Neural cell (in vitro differentiated cells): ENCODE measurements at regions not wholly inside any gene's neighbourhood (a gene's known extent, or its start where the extent isn't known, plus 50 kb on each side); places are given as distances from the start of the nearest gene placed in this dataset.

Experiments used
- H2AFZ ChIP-seq: fragments of 200-600, 300-800 bp; sonication (generic), shearing (Covaris generic); 2 replicates; pipeline ENCODE4 v1.6.0; 2014; ENCODE audit warnings: low read depth, mild to moderate bottlenecking, antibody characterized with exemption, low read length, moderate library complexity
- H3F3A ChIP-seq: fragments of 200-600 bp; shearing (Covaris generic); 2 replicates; pipeline ENCODE4 v1.6.1; 2016; ENCODE audit warnings: mild to moderate bottlenecking, moderate library complexity, mixed read lengths, antibody characterized with exemption, low read length; ENCODE audit not compliant: insufficient read depth, poor library complexity, severe bottlenecking
- H3K27ac ChIP-seq: fragments of 200-600, 300-800 bp; sonication (generic), shearing (Covaris generic); 2 replicates; pipeline ENCODE4 v1.5.1; 2014; ENCODE audit warnings: mild to moderate bottlenecking, low read length, moderate library complexity
- H3K27me3 ChIP-seq: fragments of 300-800, 200-600 bp; sonication (generic), shearing (Covaris generic); 2 replicates; pipeline ENCODE4 v1.6.0; 2014; ENCODE audit warnings: mild to moderate bottlenecking, low read depth, low read length, moderate library complexity; ENCODE audit not compliant: insufficient read depth
- H3K36me3 ChIP-seq: fragments of 300-800, 200-600 bp; sonication (generic), shearing (Covaris generic); 2 replicates; pipeline ENCODE4 v1.5.1; 2014; ENCODE audit warnings: mild to moderate bottlenecking, antibody characterized with exemption, low read length, moderate library complexity; ENCODE audit not compliant: insufficient read depth
- H3K4me2 ChIP-seq: fragments of 300-800, 200-600 bp; sonication (generic), shearing (Covaris generic); 2 replicates; pipeline ENCODE4 v1.6.0; 2014; ENCODE audit warnings: mild to moderate bottlenecking, low read length
- H3K4me3 ChIP-seq: fragments of 300-800, 200-600 bp; sonication (generic), shearing (Covaris generic); 2 replicates; pipeline ENCODE4 v1.5.1; 2014; ENCODE audit warnings: mild to moderate bottlenecking, low read length, moderate library complexity
- H3K79me2 ChIP-seq: fragments of 200-600 bp; shearing (Covaris generic); replicated peaks from 2 replicates; pipeline ENCODE4 v1.6.0; 2014; ENCODE audit warnings: mild to moderate bottlenecking, low read length, moderate library complexity; ENCODE audit not compliant: insufficient read depth
- H3K9ac ChIP-seq: fragments of 300-800, 200-600 bp; sonication (generic), shearing (Covaris generic); 2 replicates; pipeline ENCODE4 v1.6.1; 2016; ENCODE audit warnings: mild to moderate bottlenecking, low read length, mixed read lengths
- H3K9me2 ChIP-seq: fragments of 200-600 bp; shearing (Covaris generic); 2 replicates; pipeline ENCODE4 v1.6.1; 2016; ENCODE audit warnings: mild to moderate bottlenecking, low read length, mixed read lengths; ENCODE audit not compliant: insufficient read depth
- H3K9me3 ChIP-seq: fragments of 200-600, 300-800 bp; sonication (generic), shearing (Covaris generic); 2 replicates; pipeline ENCODE4 v1.6.1; 2016; ENCODE audit warnings: mild to moderate bottlenecking, mixed run types, low read length, moderate library complexity, mixed read lengths
- H4K20me1 ChIP-seq: fragments of 200-600 bp; shearing (Covaris generic); 2 replicates; pipeline ENCODE4 v1.6.1; 2016; ENCODE audit warnings: mild to moderate bottlenecking, mixed run types; ENCODE audit not compliant: insufficient read depth
- CTCF ChIP-seq: fragments of 450-650 bp; IDR thresholded peaks from 2 replicates; pipeline ENCODE4 v1.5.1; 2014; ENCODE audit warnings: antibody characterized with exemption, mild to moderate bottlenecking, moderate library complexity; ENCODE audit not compliant: poor library complexity, severe bottlenecking
- EP300 ChIP-seq: fragments of 450-650 bp; conservative IDR thresholded peaks from 2 replicates; pipeline ENCODE4 v1.6.1; 2014; ENCODE audit warnings: antibody characterized with exemption, mild to moderate bottlenecking, moderate library complexity; ENCODE audit not compliant: poor library complexity, severe bottlenecking
- EZH2 ChIP-seq: fragments of 200-600, 300-800 bp; shearing (Covaris generic), sonication (generic); IDR thresholded peaks from 2 replicates; pipeline ENCODE4 v1.6.1; 2014; ENCODE audit warnings: antibody characterized with exemption, low read length, borderline replicate concordance, mild to moderate bottlenecking; ENCODE audit not compliant: insufficient read depth, poor library complexity, severe bottlenecking
- MXI1 ChIP-seq: fragments of 450-650 bp; conservative IDR thresholded peaks from 2 replicates; pipeline ENCODE4 v1.6.1; 2014; ENCODE audit warnings: antibody characterized with exemption, mild to moderate bottlenecking; ENCODE audit not compliant: poor library complexity, severe bottlenecking
- POLR2AphosphoS5 ChIP-seq: IDR thresholded peaks from 2 replicates; pipeline ENCODE4 v1.6.1; 2012
- RAD21 ChIP-seq: fragments of 450-650 bp; conservative IDR thresholded peaks from 2 replicates; pipeline ENCODE4 v1.6.1; 2014; ENCODE audit warnings: antibody characterized with exemption, mild to moderate bottlenecking, moderate library complexity
- REST ChIP-seq: IDR thresholded peaks from 2 replicates; pipeline ENCODE4 v1.6.1; 2012; ENCODE audit warnings: borderline replicate concordance
- SMC3 ChIP-seq: fragments of 450-650 bp; conservative IDR thresholded peaks from 2 replicates; pipeline ENCODE4 v1.6.1; 2014; ENCODE audit warnings: antibody characterized with exemption, mild to moderate bottlenecking, moderate library complexity; ENCODE audit not compliant: poor library complexity
- TAF1 ChIP-seq: IDR thresholded peaks from 2 replicates; pipeline ENCODE4 v1.6.1; 2012; ENCODE audit warnings: low read depth

- Histone ChIP-seq H2AFZ (no peak overlapping the region), H3K9ac (no peak overlapping the region)
These were observed 75.0 kb upstream of the NETO1 start for GRCh38 chr18:72942766-72943165.

GRCh38 chr18:72940986-72941385, 73.2 kb upstream of the NETO1 start:
- Histone ChIP-seq H2AFZ (no peak overlapping the region), H4K20me1 (no peaks in the 10 kb centered on the region), H3K27me3 (no peaks in the 10 kb centered on the region), H3K27ac (no peak overlapping the region), H3K36me3 (no peaks in the 10 kb centered on the region), H3K4me3 (no peak overlapping the region), H3K9me2 (no peaks in the 10 kb centered on the region), H3F3A (no peaks in the 10 kb centered on the region), H3K4me2 (no peak overlapping the region), H3K9ac (no peak overlapping the region), H3K79me2 (no peaks in the 10 kb centered on the region), H3K9me3 (no peaks in the 10 kb centered on the region)
- no peak for TF ChIP-seq MXI1

More at GRCh38 chr18:72942766-72943165, 75.0 kb upstream of the NETO1 start:
- Histone ChIP-seq H3K9me3 (no peaks in the 10 kb centered on the region), H4K20me1 (no peaks in the 10 kb centered on the region), H3K4me2 (no peak overlapping the region), H3F3A (no peaks in the 10 kb centered on the region), H3K79me2 (no peaks in the 10 kb centered on the region), H3K27ac (no peak overlapping the region), H3K4me3 (no peak overlapping the region), H3K9me2 (no peaks in the 10 kb centered on the region), H3K27me3 (no peaks in the 10 kb centered on the region), H3K36me3 (no peaks in the 10 kb centered on the region)
- TF ChIP-seq SMC3 (no peak), CTCF (no peak), EZH2 (no peak), REST (no peak), EP300 (no peak)

- Histone ChIP-seq H2AFZ (no peak overlapping the region), H3K9me2 (no peaks in the 10 kb centered on the region), H3K27ac (no peak overlapping the region), H3K4me3 (no peak overlapping the region), H3F3A (no peaks in the 10 kb centered on the region), H3K27me3 (no peaks in the 10 kb centered on the region), H3K36me3 (no peaks in the 10 kb centered on the region), H3K79me2 (no peaks in the 10 kb centered on the region), H3K9ac (no peak overlapping the region), H3K4me2 (no peak overlapping the region), H3K9me3 (no peaks in the 10 kb centered on the region), H4K20me1 (no peaks in the 10 kb centered on the region)
- TF ChIP-seq EZH2 (no peak), MXI1 (no peak), REST (no peak), TAF1 (no peak), POLR2AphosphoS5 (no peak), RAD21 (no peak), CTCF (no peak), EP300 (no peak), SMC3 (no peak)
These were observed 72.7 kb upstream of the NETO1 start for GRCh38 chr18:72940509-72940908.
